Immature natural killer cell (primary cell): ENCODE measurements at regions not wholly inside any gene's neighbourhood (a gene's known extent, or its start where the extent isn't known, plus 50 kb on each side); places are given as distances from the start of the nearest gene placed in this dataset.

Experiments used
- DNase-seq, 3 donors: peaks; one replicate each; pipeline ENCODE4 v3.0.0; 2022; ENCODE audit warnings: mixed read lengths in 1 of 3
- H3K27ac Mint-ChIP-seq, 6 donors: one replicate each; pipeline ENCODE4 v1.8.0; 2020; ENCODE audit warnings: mixed read lengths in 6 of 6, mild to moderate bottlenecking in 5 of 6, inconsistent platforms in 4 of 6, moderate library complexity in 3 of 6
- H3K27me3 Mint-ChIP-seq, 3 donors: one replicate each; pipeline ENCODE4 v1.8.0; 2020 to 2021; ENCODE audit warnings: low read depth in 3 of 3, mild to moderate bottlenecking in 3 of 3, mixed read lengths in 3 of 3, moderate library complexity in 3 of 3, inconsistent platforms in 1 of 3
- H3K36me3 Mint-ChIP-seq, 3 donors: one replicate each; pipeline ENCODE4 v1.8.0; 2020; ENCODE audit warnings: mixed read lengths in 3 of 3, inconsistent platforms in 2 of 3, mild to moderate bottlenecking in 2 of 3
- H3K4me1 Mint-ChIP-seq, 2 donors: one replicate each; pipeline ENCODE4 v1.8.0; 2020; ENCODE audit warnings: inconsistent platforms in 2 of 2, mild to moderate bottlenecking in 2 of 2, mixed read lengths in 2 of 2, moderate library complexity in 1 of 2
- H3K4me3 Mint-ChIP-seq, 5 donors: one replicate each; pipeline ENCODE4 v1.8.0; 2020; ENCODE audit warnings: mild to moderate bottlenecking in 5 of 5, mixed read lengths in 5 of 5, inconsistent platforms in 3 of 5, moderate library complexity in 3 of 5
- H3K9me3 Mint-ChIP-seq, 6 donors: one replicate each; pipeline ENCODE4 v1.8.0; 2020; ENCODE audit warnings: mild to moderate bottlenecking in 6 of 6, mixed read lengths in 6 of 6, inconsistent platforms in 4 of 6, moderate library complexity in 3 of 6

GRCh38 chr2:12867631-12868287 lies 151.0 kb downstream of the TRIB2 start:
- Mint-ChIP-seq H3K9me3 (peaks cover 4 to 29% (median 25%) of the 10 kb centered on the region in 6 donors), H3K4me1 (peaks cover 0 to 2% of the 10 kb centered on the region in 2 donors), H3K27ac (no peak overlapping the region), H3K27me3 (peaks cover 0 to 4% (median 1%) of the 10 kb centered on the region in 3 donors), H3K4me3 (no peak overlapping the region), H3K36me3 (peaks cover 19 to 25% (median 20%) of the 10 kb centered on the region in 3 donors)
- DNase-seq, result no peak

- H3K27me3 Mint-ChIP-seq, result peaks cover 0 to 7% (median 1%) of the 10 kb centered on the region in 3 donors
- peaks cover 6 to 8% (median 6%) of the 10 kb centered on the region in 3 donors for H3K36me3 Mint-ChIP-seq
- no peak overlapping the region for H3K27ac Mint-ChIP-seq
- no peak overlapping the region for H3K4me3 Mint-ChIP-seq
- H3K9me3 Mint-ChIP-seq, result peaks cover 0 to 5% (median 2%) of the 10 kb centered on the region in 6 donors
- DNase-seq, result no peak
- H3K4me1 Mint-ChIP-seq, result no peaks in the 10 kb centered on the region
Measured at GRCh38 chr2:12870692-12871091, 154.0 kb downstream of the TRIB2 start.

GRCh38 chr2:12871694-12872315 lies 155.1 kb downstream of the TRIB2 start:
- Mint-ChIP-seq H3K9me3 (peaks cover 0 to 3% (median 0%) of the 10 kb centered on the region in 6 donors), H3K27ac (no peak overlapping the region), H3K4me1 (no peaks in the 10 kb centered on the region), H3K27me3 (peaks cover 0 to 7% (median 1%) of the 10 kb centered on the region in 3 donors), H3K36me3 (peaks cover 4 to 7% (median 4%) of the 10 kb centered on the region in 3 donors), H3K4me3 (no peak overlapping the region)
- DNase-seq, result no peak

- peaks cover 0 to 3% (median 1%) of the 10 kb centered on the region in 3 donors for H3K27me3 Mint-ChIP-seq
- no peak overlapping the region for H3K4me3 Mint-ChIP-seq
- no peak for DNase-seq
- no peaks in the 10 kb centered on the region for H3K36me3 Mint-ChIP-seq
- H3K9me3 Mint-ChIP-seq, result no peaks in the 10 kb centered on the region
- no peaks in the 10 kb centered on the region for H3K4me1 Mint-ChIP-seq
- no peak overlapping the region for H3K27ac Mint-ChIP-seq
Measured at GRCh38 chr2:12877761-12878160, 161.0 kb downstream of the TRIB2 start.

GRCh38 chr2:12879649-12880048 lies 162.9 kb downstream of the TRIB2 start:
- Mint-ChIP-seq H3K36me3 (peaks cover 0 to 6% (median 0%) of the 10 kb centered on the region in 3 donors), H3K4me3 (no peak overlapping the region), H3K27me3 (peaks cover 0 to 2% (median 0%) of the 10 kb centered on the region in 3 donors), H3K27ac (no peak overlapping the region), H3K4me1 (no peaks in the 10 kb centered on the region), H3K9me3 (no peaks in the 10 kb centered on the region)
- DNase-seq, result no peak

GRCh38 chr2:12881952-12882351 lies 165.2 kb downstream of the TRIB2 start:
- Mint-ChIP-seq H3K27ac (no peak overlapping the region), H3K4me3 (no peak overlapping the region), H3K36me3 (peaks cover 0 to 6% (median 0%) of the 10 kb centered on the region in 3 donors), H3K27me3 (no peaks in the 10 kb centered on the region), H3K4me1 (no peaks in the 10 kb centered on the region), H3K9me3 (no peaks in the 10 kb centered on the region)
- DNase-seq, result no peak

GRCh38 chr2:12882393-12882792 lies 165.7 kb downstream of the TRIB2 start:
- no peak for DNase-seq
- Mint-ChIP-seq H3K9me3 (no peaks in the 10 kb centered on the region), H3K27me3 (no peaks in the 10 kb centered on the region), H3K27ac (no peak overlapping the region), H3K4me3 (no peak overlapping the region), H3K36me3 (peaks cover 0 to 6% (median 0%) of the 10 kb centered on the region in 3 donors), H3K4me1 (no peaks in the 10 kb centered on the region)

GRCh38 chr2:12883906-12884305 lies 167.2 kb downstream of the TRIB2 start:
- no peak for DNase-seq
- no peaks in the 10 kb centered on the region for H3K27me3 Mint-ChIP-seq
- no peaks in the 10 kb centered on the region for H3K4me1 Mint-ChIP-seq
- no peak overlapping the region for H3K27ac Mint-ChIP-seq
- no peak overlapping the region for H3K4me3 Mint-ChIP-seq
- H3K9me3 Mint-ChIP-seq, result no peaks in the 10 kb centered on the region
- peaks cover 0 to 10% (median 0%) of the 10 kb centered on the region in 3 donors for H3K36me3 Mint-ChIP-seq

- H3K27ac Mint-ChIP-seq, result no peak overlapping the region
- H3K4me3 Mint-ChIP-seq, result no peak overlapping the region
- H3K27me3 Mint-ChIP-seq, result peaks cover 0 to 2% (median 0%) of the 10 kb centered on the region in 3 donors
- H3K4me1 Mint-ChIP-seq, result no peaks in the 10 kb centered on the region
- no peak for DNase-seq
- H3K36me3 Mint-ChIP-seq, result peaks cover 0 to 10% (median 0%) of the 10 kb centered on the region in 3 donors
- H3K9me3 Mint-ChIP-seq, result peaks cover 0 to under 1% (median 0%) of the 10 kb centered on the region in 6 donors
Measured at GRCh38 chr2:12884713-12885282, 168.1 kb downstream of the TRIB2 start.

GRCh38 chr2:12890066-12890465 lies 173.3 kb downstream of the TRIB2 start:
- no peak overlapping the region for H3K27ac Mint-ChIP-seq
- H3K36me3 Mint-ChIP-seq, result peaks cover 11 to 16% (median 13%) of the 10 kb centered on the region in 3 donors
- peaks cover 0 to 3% (median 0%) of the 10 kb centered on the region in 3 donors for H3K27me3 Mint-ChIP-seq
- peaks cover 5 to 23% (median 12%) of the 10 kb centered on the region in 6 donors for H3K9me3 Mint-ChIP-seq
- H3K4me3 Mint-ChIP-seq, result no peak overlapping the region
- no peak for DNase-seq
- H3K4me1 Mint-ChIP-seq, result no peaks in the 10 kb centered on the region

- H3K36me3 Mint-ChIP-seq, result peaks cover 12 to 18% (median 13%) of the 10 kb centered on the region in 3 donors
- peaks cover 0 to 3% (median 1%) of the 10 kb centered on the region in 3 donors for H3K27me3 Mint-ChIP-seq
- no peak for DNase-seq
- no peaks in the 10 kb centered on the region for H3K4me1 Mint-ChIP-seq
- H3K9me3 Mint-ChIP-seq, result peaks cover 5 to 23% (median 12%) of the 10 kb centered on the region in 6 donors
- no peak overlapping the region for H3K4me3 Mint-ChIP-seq
- no peak overlapping the region for H3K27ac Mint-ChIP-seq
Measured at GRCh38 chr2:12890481-12890991, 173.8 kb downstream of the TRIB2 start.

GRCh38 chr2:12895017-12895416 lies 178.3 kb downstream of the TRIB2 start:
- Mint-ChIP-seq H3K27ac (no peak overlapping the region), H3K4me3 (no peak overlapping the region)
- no peak for DNase-seq

GRCh38 chr2:12896318-12896982 lies 179.7 kb downstream of the TRIB2 start:
- DNase-seq, result no peak
- Mint-ChIP-seq H3K4me1 (peaks cover 19 to 23% of the 10 kb centered on the region in 2 donors), H3K27me3 (peaks cover 0 to 1% (median 0%) of the 10 kb centered on the region in 3 donors), H3K9me3 (peaks cover 5 to 18% (median 11%) of the 10 kb centered on the region in 6 donors), H3K4me3 (peak overlapping the region in 1 of 5 donors; percentile 37), H3K27ac (peak overlapping the region in 5 of 6 donors; percentile 1 to 82 (median 20)), H3K36me3 (peaks cover 7 to 14% (median 9%) of the 10 kb centered on the region in 3 donors)

More at GRCh38 chr2:12895017-12895416, 178.3 kb downstream of the TRIB2 start:
- H3K27me3 Mint-ChIP-seq, result peaks cover 0 to 1% (median 0%) of the 10 kb centered on the region in 3 donors
- H3K4me1 Mint-ChIP-seq, result peaks cover 19 to 23% of the 10 kb centered on the region in 2 donors
- peaks cover 5 to 23% (median 11%) of the 10 kb centered on the region in 6 donors for H3K9me3 Mint-ChIP-seq
- peaks cover 9 to 18% (median 12%) of the 10 kb centered on the region in 3 donors for H3K36me3 Mint-ChIP-seq
